Fibroblast of pulmonary artery (primary cell): ENCODE measurements at regions not wholly inside any gene's neighbourhood (a gene's known extent, or its start where the extent isn't known, plus 50 kb on each side); places are given as distances from the start of the nearest gene placed in this dataset.

ENCODE experiments used
- DNase-seq: peaks from one replicate; pipeline ENCODE4 v3.0.0-alpha.2; 2010; ENCODE audit warnings: low read depth
- H3K4me3 ChIP-seq: replicated peaks from 2 replicates; pipeline ENCODE4 v1.5.1; 2011; ENCODE audit warnings: low read depth, mild to moderate bottlenecking, control low read depth, low read length, moderate library complexity
- CTCF ChIP-seq: IDR thresholded peaks from 2 replicates; pipeline ENCODE4 v1.5.1; 2011; ENCODE audit warnings: mild to moderate bottlenecking, control low read depth, low read length, inconsistent platforms; ENCODE audit errors: missing control alignments

GRCh38 chr5:168193493-168194250 lies 97.8 kb upstream of the WWC1 start:
- no peak overlapping the region for H3K4me3 ChIP-seq
- no peak for TF ChIP-seq CTCF
- no peak for DNase-seq

- no peak for DNase-seq
- no peak overlapping the region for H3K4me3 ChIP-seq
- TF ChIP-seq CTCF = no peak
These were observed 96.3 kb upstream of the WWC1 start for GRCh38 chr5:168195110-168195509.

- no peak for DNase-seq
- no peak for TF ChIP-seq CTCF
- no peak overlapping the region for H3K4me3 ChIP-seq
These were observed 93.1 kb upstream of the WWC1 start for GRCh38 chr5:168198359-168198758.

GRCh38 chr5:168202996-168203395 lies 88.4 kb upstream of the WWC1 start:
- DNase-seq = no peak
- no peak overlapping the region for H3K4me3 ChIP-seq
- no peak for TF ChIP-seq CTCF

GRCh38 chr5:168204165-168204564 lies 87.3 kb upstream of the WWC1 start:
- DNase-seq = no peak
- H3K4me3 ChIP-seq = no peak overlapping the region
- no peak for TF ChIP-seq CTCF

- no peak for DNase-seq
- H3K4me3 ChIP-seq = no peak overlapping the region
- no peak for TF ChIP-seq CTCF
These were observed 83.9 kb upstream of the WWC1 start for GRCh38 chr5:168207450-168208029.
